HepG2 (cell line): ENCODE measurements at regions not wholly inside any gene's neighbourhood (a gene's known extent, or its start where the extent isn't known, plus 50 kb on each side); places are given as distances from the start of the nearest gene placed in this dataset.

Experiments used
- ATAC-seq: fragments of 200-7000 bp; cut with Tn5 transposase; 3 replicates; pipeline ENCODE4 v1.9.1; 2020; ENCODE audit warnings: mild to moderate bottlenecking, moderate library complexity
- BruUV-seq: library from RNA; stranded (reverse); fragments of 400-500 nt; replicated peaks from 2 replicates; lab custom pipeline; 2021; lab: Mats Ljungman, UMichigan
- CTCF ChIA-PET: fragments of 300-600 bp; formaldehyde crosslinking; extraction: SDS; loops from one replicate; lab custom pipeline; 2021; ENCODE audit warnings: low total read pairs, inconsistent platforms, low intra/inter-chr PET ratio; lab: Yijun Ruan, JAX
- POLR2A ChIA-PET: fragments of 350-600 bp; sonication (Branson Sonifier 250); formaldehyde crosslinking; loops from one replicate; lab custom pipeline; 2020; ENCODE audit warnings: antibody characterized with exemption, inconsistent platforms; lab: Yijun Ruan, JAX
- DNase-seq: peaks from one replicate; pipeline ENCODE4 v3.0.0-alpha.2; 2015; ENCODE audit warnings: low spot score
- FAIRE-seq: peaks from 3 replicates; lab custom pipeline; 2011; peaks lifted over from hg19 to GRCh38; lab: Jason Lieb, UNC
- H2AFZ ChIP-seq: one replicate; pipeline ENCODE4 v1.6.1; 2011; ENCODE audit warnings: low read length, inconsistent platforms
- H3K27ac ChIP-seq: fragments of 300-600 bp; 3 replicates; pipeline ENCODE4 v1.8.0; 2011; ENCODE audit warnings: mixed run types, mild to moderate bottlenecking, mixed read lengths, low read length, inconsistent platforms; ENCODE audit not compliant: insufficient read depth; ENCODE audit errors: extremely low read length
- H3K27me3 ChIP-seq, 2 experiments: fragments of 200-600 bp in 1 of 2; 2 replicates in 1 of 2; 3 replicates in 1 of 2; pipeline versions ENCODE4 v1.6.0 to v1.8.0; 2011; ENCODE audit warnings: low read length in 2 of 2, mild to moderate bottlenecking in 2 of 2, moderate library complexity in 2 of 2, inconsistent platforms in 1 of 2; ENCODE audit not compliant: insufficient read depth in 2 of 2, control insufficient read depth in 1 of 2
- H3K36me3 ChIP-seq, 2 experiments: fragments of 200-600 bp in 1 of 2; replicated peaks in 1 of 2; 2 replicates in 1 of 2; 3 replicates in 1 of 2; pipeline versions ENCODE4 v1.5.1 to v1.8.0; 2011; ENCODE audit warnings: low read length in 2 of 2, inconsistent platforms in 1 of 2; ENCODE audit not compliant: insufficient read depth in 2 of 2, control insufficient read depth in 1 of 2
- H3K4me1 ChIP-seq: 2 replicates; pipeline ENCODE4 v1.5.1; 2012; ENCODE audit warnings: low read length, inconsistent platforms; ENCODE audit not compliant: insufficient read depth
- H3K4me2 ChIP-seq: 2 replicates; pipeline ENCODE4 v1.6.0; 2011; ENCODE audit warnings: low read depth, low read length, inconsistent platforms
- H3K4me3 ChIP-seq, 3 experiments: fragments of 200-600 bp in 1 of 3; sonication (generic), shearing (Covaris generic) in 1 of 3; replicated peaks in 1 of 3; 2 replicates each; pipeline ENCODE4 v1.5.1; 2011 to 2016; ENCODE audit warnings: low read length in 3 of 3, inconsistent platforms in 2 of 3, low read depth in 2 of 3, mild to moderate bottlenecking in 2 of 3, control low read depth in 1 of 3, mixed read lengths in 1 of 3; ENCODE audit not compliant: insufficient read depth in 1 of 3
- H3K79me2 ChIP-seq: one replicate; pipeline ENCODE4 v1.6.1; 2011; ENCODE audit warnings: low read length, inconsistent platforms; ENCODE audit not compliant: insufficient read depth
- H3K9ac ChIP-seq: 2 replicates; pipeline ENCODE4 v1.6.0; 2011; ENCODE audit warnings: mild to moderate bottlenecking, low read depth, low read length, inconsistent platforms; ENCODE audit not compliant: insufficient read depth
- H3K9me3 ChIP-seq: 2 replicates; pipeline ENCODE4 v1.5.1; 2012; ENCODE audit warnings: mild to moderate bottlenecking, low read length
- H4K20me1 ChIP-seq: 2 replicates; pipeline ENCODE4 v1.6.0; 2011; ENCODE audit warnings: inconsistent platforms, mild to moderate bottlenecking, low read length, moderate library complexity; ENCODE audit not compliant: insufficient read depth
- ELF1 ChIP-seq: sonication (generic); formaldehyde crosslinking; IDR thresholded peaks from 2 replicates; pipeline ENCODE4 v1.4.0; 2020; ENCODE audit warnings: missing genetic modification reagents
- HDAC1 ChIP-seq: sonication (generic); formaldehyde crosslinking; IDR thresholded peaks from 2 replicates; pipeline ENCODE4 v1.5.1; 2020; ENCODE audit warnings: mild to moderate bottlenecking, missing genetic modification reagents
- HHEX ChIP-seq: IDR thresholded peaks from 2 replicates; pipeline ENCODE4 v1.6.1; 2016; ENCODE audit warnings: control low read depth
- KLF6 ChIP-seq: IDR thresholded peaks from 2 replicates; pipeline ENCODE4 v1.8.0; 2016; ENCODE audit warnings: missing biosample characterization, missing genetic modification reagents
- NFE2L2 ChIP-seq: fragments of 150-350 bp; IDR thresholded peaks from 2 replicates; pipeline ENCODE4 v1.6.1; 2014; ENCODE audit warnings: low read length
- PAWR ChIP-seq: sonication (generic); formaldehyde crosslinking; IDR thresholded peaks from 2 replicates; pipeline ENCODE4 v1.4.0; 2020; ENCODE audit warnings: missing genetic modification reagents, mild to moderate bottlenecking, borderline replicate concordance
- SIX4 ChIP-seq: sonication (generic); formaldehyde crosslinking; IDR thresholded peaks from 2 replicates; pipeline ENCODE4 v1.4.0; 2020; ENCODE audit warnings: missing genetic modification reagents
- ZNF20 ChIP-seq: sonication (generic); formaldehyde crosslinking; IDR thresholded peaks from 2 replicates; pipeline ENCODE4 v1.4.0; 2020; ENCODE audit warnings: mild to moderate bottlenecking, moderate library complexity, missing genetic modification reagents
- ZNF629 ChIP-seq: sonication (generic); formaldehyde crosslinking; conservative IDR thresholded peaks from 2 replicates; pipeline ENCODE4 v1.5.0; 2020; ENCODE audit warnings: missing genetic modification reagents
- ZNF746 ChIP-seq: sonication (generic); formaldehyde crosslinking; IDR thresholded peaks from 2 replicates; pipeline ENCODE4 v1.8.0; 2022; ENCODE audit warnings: mild to moderate bottlenecking, missing genetic modification reagents
- ZNF790 ChIP-seq: sonication (generic); formaldehyde crosslinking; IDR thresholded peaks from 2 replicates; pipeline ENCODE4 v1.8.0; 2022; ENCODE audit warnings: missing genetic modification reagents, mild to moderate bottlenecking, borderline replicate concordance
- in situ Hi-C: cut with HindIII; loops from 2 replicates; pipeline ENCODE4 v1.10.0; 2017; ENCODE audit warnings: low pct_unique_long_range_greater_than_20kb; ENCODE audit not compliant: extremely low pct_ligation_motif_present
- intact Hi-C: fragments of 100-400 bp; cut with micrococcal nuclease; formaldehyde crosslinking; loops from one replicate; pipeline ENCODE4 v1.10.0; 2022; ENCODE audit not compliant: unreplicated experiment
- TF ChIP-seq, protein P1 (sequence below): sonication (generic); formaldehyde crosslinking; IDR thresholded peaks from 2 replicates; pipeline ENCODE4 v1.5.1; 2020; ENCODE audit warnings: mild to moderate bottlenecking, missing genetic modification reagents, borderline replicate concordance
- TF ChIP-seq, protein P2 (sequence below): sonication (generic); formaldehyde crosslinking; IDR thresholded peaks from 2 replicates; pipeline ENCODE4 v1.8.1; 2023; ENCODE audit warnings: mild to moderate bottlenecking, moderate library complexity, missing genetic modification reagents
- TF ChIP-seq, protein P3 (sequence below): sonication (generic); formaldehyde crosslinking; IDR thresholded peaks from 2 replicates; pipeline ENCODE4 v1.5.0; 2020; ENCODE audit warnings: mild to moderate bottlenecking, low read depth, missing genetic modification reagents, borderline replicate concordance

DNA sequence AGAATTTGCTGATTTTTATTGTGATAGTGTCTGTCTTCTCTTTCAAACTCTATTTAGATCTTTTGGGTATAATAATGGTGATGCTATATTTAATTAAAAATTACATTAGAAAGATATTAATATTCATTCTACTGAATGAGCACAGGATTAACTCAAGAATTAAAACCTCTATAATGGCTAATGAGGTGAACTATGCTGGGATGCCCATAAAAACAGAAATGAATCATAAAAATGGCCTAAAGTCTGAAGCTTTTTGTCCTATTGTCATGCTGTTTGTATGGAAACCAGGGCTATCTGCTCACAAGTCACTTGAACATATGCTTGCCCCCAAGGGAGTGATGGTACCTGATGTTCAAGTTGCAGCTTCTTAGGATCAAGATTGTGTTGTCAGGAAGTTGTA is 76.2 kb upstream of the ICA1 start:
- Histone ChIP-seq H2AFZ (no peak overlapping the region), H3K79me2 (no peaks in the 10 kb centered on the region), H3K9ac (no peak overlapping the region), H3K36me3 (no peaks in the 10 kb centered on the region), H3K4me3 (no peak overlapping the region), H3K27ac (no peak overlapping the region), H3K9me3 (no peaks in the 10 kb centered on the region), H3K27me3 (no peaks in the 10 kb centered on the region), H4K20me1 (no peaks in the 10 kb centered on the region; the same call in 1 of the 2 replicates), H3K4me2 (no peak overlapping the region), H3K4me1 (no peaks in the 10 kb centered on the region)
- intact Hi-C loops (no loop called here), in situ Hi-C loops (no loop called here)
- no peak for ATAC-seq
- no peak for FAIRE-seq
- POLR2A ChIA-PET, result no interaction called here
- BruUV-seq, result no TSS peak
- TF ChIP-seq HHEX (CRISPR knock-in tag) (no peak), KLF6 (CRISPR knock-in tag) (no peak), ZNF790 (CRISPR knock-in tag) (no peak), PAWR (CRISPR knock-in tag) (no peak), SIX4 (CRISPR knock-in tag) (no peak), NFE2L2 (no peak), ZNF20 (CRISPR knock-in tag) (no peak), ZNF629 (CRISPR knock-in tag) (no peak), ELF1 (CRISPR knock-in tag) (no peak), HDAC1 (CRISPR knock-in tag) (no peak), ZNF746 (no peak)
- TF ChIP-seq, protein P1, sequence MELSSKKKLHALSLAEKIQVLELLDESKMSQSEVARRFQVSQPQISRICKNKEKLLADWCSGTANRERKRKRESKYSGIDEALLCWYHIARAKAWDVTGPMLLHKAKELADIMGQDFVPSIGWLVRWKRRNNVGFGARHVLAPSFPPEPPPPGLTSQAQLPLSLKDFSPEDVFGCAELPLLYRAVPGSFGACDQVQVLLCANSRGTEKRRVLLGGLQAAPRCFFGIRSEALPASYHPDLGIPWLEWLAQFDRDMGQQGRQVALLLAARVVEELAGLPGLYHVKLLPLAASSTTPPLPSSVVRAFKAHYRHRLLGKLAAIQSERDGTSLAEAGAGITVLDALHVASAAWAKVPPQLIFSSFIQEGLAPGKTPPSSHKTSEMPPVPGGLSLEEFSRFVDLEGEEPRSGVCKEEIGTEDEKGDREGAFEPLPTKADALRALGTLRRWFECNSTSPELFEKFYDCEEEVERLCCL (CRISPR knock-in tag), result no peak
- TF ChIP-seq, protein P2, sequence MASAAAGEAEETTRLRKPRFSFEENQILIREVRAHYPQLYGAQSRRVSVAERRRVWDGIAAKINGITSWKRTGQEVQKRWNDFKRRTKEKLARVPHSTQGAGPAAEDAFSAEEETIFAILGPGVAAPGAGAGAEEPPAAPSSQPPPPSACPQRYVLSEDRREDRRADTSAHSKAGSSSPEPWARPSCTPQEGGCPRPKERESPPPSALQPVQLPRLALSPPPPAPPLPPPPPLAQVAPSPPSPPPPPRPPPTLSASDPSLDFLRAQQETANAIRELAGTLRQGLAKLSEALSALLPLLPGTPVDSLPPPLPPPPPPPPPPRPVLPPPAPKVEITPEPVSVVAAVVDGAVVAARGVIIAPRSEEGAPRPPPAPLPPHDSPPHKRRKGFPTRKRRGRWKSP (CRISPR knock-in tag), result no peak
- TF ChIP-seq, protein P3, sequence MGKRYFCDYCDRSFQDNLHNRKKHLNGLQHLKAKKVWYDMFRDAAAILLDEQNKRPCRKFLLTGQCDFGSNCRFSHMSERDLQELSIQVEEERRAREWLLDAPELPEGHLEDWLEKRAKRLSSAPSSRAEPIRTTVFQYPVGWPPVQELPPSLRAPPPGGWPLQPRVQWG (CRISPR knock-in tag), result no peak
- CTCF ChIA-PET, result no interaction called here
- DNase-seq, result no peak
